Tibial artery (tissue), 4 donors: ENCODE measurements at regions not wholly inside any gene's neighbourhood (a gene's known extent, or its start where the extent isn't known, plus 50 kb on each side); places are given as distances from the start of the nearest gene placed in this dataset.

Experiments used
- DNase-seq, 2 donors: peaks; one replicate each; pipeline ENCODE4 v3.0.0-alpha.2; 2019
- H3K27ac ChIP-seq, 2 donors: fragments of 200-600 bp; sonication (generic) in 1 of 2; 1 replicate in 1 of 2; 2 replicates in 1 of 2; pipeline ENCODE4 v1.5.1; 2018 to 2019; ENCODE audit warnings: mild to moderate bottlenecking in 1 of 2
- H3K27me3 ChIP-seq, 2 donors: fragments of 200-600 bp; sonication (generic) in 1 of 2; one replicate each; pipeline versions ENCODE4 v1.5.1 to v1.6.0; 2016 to 2019
- H3K36me3 ChIP-seq, 3 donors: fragments of 200-600 bp; sonication (generic) in 2 of 3; one replicate each; pipeline ENCODE4 v1.5.1; 2016 to 2019; ENCODE audit warnings: mild to moderate bottlenecking in 2 of 3
- H3K4me1 ChIP-seq, 4 donors: fragments of 200-600 bp; sonication (generic) in 2 of 4; 1 replicate in 3 of 4; 2 replicates in 1 of 4; pipeline ENCODE4 v1.5.1; 2016 to 2019
- H3K4me3 ChIP-seq, 2 donors: fragments of 200-600 bp; sonication (generic) in 1 of 2; 1 replicate in 1 of 2; 2 replicates in 1 of 2; pipeline ENCODE4 v1.5.1; 2018 to 2019; ENCODE audit warnings: mild to moderate bottlenecking in 2 of 2
- H3K9me3 ChIP-seq, 3 donors: fragments of 200-600 bp; sonication (generic) in 1 of 3; one replicate each; pipeline ENCODE4 v1.5.1; 2016 to 2019
- CTCF ChIP-seq, 2 experiments: fragments of 200-600 bp in 1 of 2; fragments of 450-650 bp in 1 of 2; IDR thresholded peaks; one replicate each; pipeline ENCODE4 v1.5.1; 2017 to 2019; ENCODE audit warnings: antibody characterized with exemption in 2 of 2, mild to moderate bottlenecking in 1 of 2, moderate library complexity in 1 of 2
- intact Hi-C: fragments of 100-400 bp; cut with DNase I; formaldehyde crosslinking; loops from one replicate; pipeline ENCODE4 v1.15.0; 2023; ENCODE audit warnings: low total_unique reads

DNA sequence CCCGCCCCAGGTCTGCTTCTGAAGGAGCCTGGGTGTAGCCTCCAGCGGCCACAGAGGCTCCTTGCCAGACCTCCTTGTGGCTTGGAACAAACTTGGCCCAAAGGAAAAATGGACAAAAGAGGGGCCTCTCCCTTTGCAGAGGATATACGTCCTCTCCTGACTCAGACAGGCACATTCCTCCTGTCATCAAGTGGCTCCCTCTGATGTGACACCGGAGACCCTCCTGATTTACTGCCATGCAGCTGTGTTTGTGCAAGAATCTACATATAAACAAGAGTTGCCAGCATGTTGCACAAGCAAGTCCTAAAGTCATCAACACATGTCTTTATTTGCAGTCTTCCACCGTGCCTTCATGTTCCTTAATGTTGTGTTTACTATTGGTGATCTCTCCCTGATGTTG lies 54.1 kb upstream of the F3 start:
- no peak for DNase-seq
- Histone ChIP-seq H3K4me1 (peaks cover 0 to 11% (median 5%) of the 10 kb centered on the region in 4 donors), H3K4me3 (no peak overlapping the region), H3K27ac (no peak overlapping the region), H3K27me3 (no peaks in the 10 kb centered on the region), H3K36me3 (no peaks in the 10 kb centered on the region), H3K9me3 (no peaks in the 10 kb centered on the region)
- intact Hi-C loops: no loop called here
- TF ChIP-seq CTCF (IDR thresholded peaks at IDR 0.05): no peak

- Histone ChIP-seq H3K36me3 (no peaks in the 10 kb centered on the region), H3K4me1 (peaks cover 0 to 18% (median 10%) of the 10 kb centered on the region in 4 donors), H3K4me3 (no peak overlapping the region), H3K27me3 (no peaks in the 10 kb centered on the region), H3K27ac (no peak overlapping the region), H3K9me3 (no peaks in the 10 kb centered on the region)
- no peak for TF ChIP-seq CTCF (IDR thresholded peaks at IDR 0.05)
- intact Hi-C loops: no loop called here
- DNase-seq: no peak
These were observed 52.1 kb upstream of the F3 start for GRCh38 chr1:94593611-94594010.

GRCh38 chr1:94592571-94592920 lies 51.0 kb upstream of the F3 start:
- Histone ChIP-seq H3K27ac (no peak overlapping the region), H3K4me1 (peaks cover 0 to 18% (median 10%) of the 10 kb centered on the region in 4 donors), H3K9me3 (no peaks in the 10 kb centered on the region), H3K27me3 (no peaks in the 10 kb centered on the region), H3K36me3 (no peaks in the 10 kb centered on the region), H3K4me3 (no peak overlapping the region)
- no peak for TF ChIP-seq CTCF (IDR thresholded peaks at IDR 0.05)
- DNase-seq: no peak
- intact Hi-C loops: no loop called here

GRCh38 chr1:94591823-94592570 lies 50.4 kb upstream of the F3 start:
- no peaks in the 10 kb centered on the region for H3K9me3 ChIP-seq
- no peak for TF ChIP-seq CTCF (IDR thresholded peaks at IDR 0.05)
- no peaks in the 10 kb centered on the region for H3K27me3 ChIP-seq
- intact Hi-C loops: no loop called here
- H3K27ac ChIP-seq: no peak overlapping the region
- no peak for DNase-seq
- no peak overlapping the region for H3K4me3 ChIP-seq
- H3K4me1 ChIP-seq: peaks cover 0 to 18% (median 10%) of the 10 kb centered on the region in 4 donors
- H3K36me3 ChIP-seq: no peaks in the 10 kb centered on the region
